ENCODE measurements at regions not wholly inside any gene's neighbourhood (a gene's known extent, or its start where the extent isn't known, plus 50 kb on each side); places are given as distances from the start of the nearest gene placed in this dataset.

- no peak for TF ChIP-seq POLR2A (IDR thresholded peaks at IDR 0.05; ENCODE audit: low read depth, low read length)
- TF ChIP-seq POU2F2 (IDR thresholded peaks at IDR 0.05; ENCODE audit: low read depth, low read length) = no peak
- TF ChIP-seq PAX5 (IDR thresholded peaks at IDR 0.05; ENCODE audit: insufficient read depth, low read length, severe bottlenecking) = no peak
- no peak for TF ChIP-seq TAF1 (IDR thresholded peaks at IDR 0.05; ENCODE audit: low read depth, low read length)
- TF ChIP-seq SPI1 (IDR thresholded peaks at IDR 0.05; ENCODE audit: low read depth, low read length) = no peak
- DNase-seq (ENCODE audit: insufficient read length, low spot score) = no peak
- no peak for FAIRE-seq
These were observed 460.9 kb upstream of the SULF2 start for GRCh38 chr20:48246061-48246790.

- DNase-seq (ENCODE audit: insufficient read length, low spot score) (no peak), FAIRE-seq (no peak)
- TF ChIP-seq POLR2AphosphoS5 (IDR thresholded peaks at IDR 0.05; ENCODE audit: low read depth, low read length) (no peak), PAX5 (IDR thresholded peaks at IDR 0.05; ENCODE audit: insufficient read depth, low read length, severe bottlenecking) (no peak)
These were observed 457.3 kb upstream of the SULF2 start for GRCh38 chr20:48242623-48243022.

DNA sequence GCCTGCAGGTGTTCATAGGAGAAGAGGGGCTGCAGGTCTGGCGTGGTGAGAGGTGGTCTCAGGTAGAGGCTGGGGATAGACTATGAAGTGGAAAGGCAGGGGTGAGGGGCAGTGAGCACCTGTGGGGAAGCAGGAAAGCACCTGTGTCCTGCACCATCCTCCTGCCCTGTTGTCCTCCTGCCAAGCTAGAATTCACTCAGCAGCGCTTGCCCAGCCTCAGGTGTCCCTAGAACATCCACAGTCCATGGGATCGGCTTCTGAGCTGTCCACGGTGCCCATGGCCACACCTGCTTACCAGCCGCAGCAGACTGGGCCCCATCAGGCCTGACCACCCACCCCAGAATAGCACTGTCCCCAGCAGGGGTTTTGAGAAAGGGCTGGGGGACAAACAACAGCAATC lies 456.2 kb upstream of the SULF2 start:
- no peak for TF ChIP-seq PAX5 (IDR thresholded peaks at IDR 0.05; ENCODE audit: insufficient read depth, low read length, severe bottlenecking)
- TF ChIP-seq SPI1 (IDR thresholded peaks at IDR 0.05; ENCODE audit: low read depth, low read length) = no peak
- TF ChIP-seq POLR2A (IDR thresholded peaks at IDR 0.05; ENCODE audit: low read depth, low read length) = no peak
- TF ChIP-seq POU2F2 (IDR thresholded peaks at IDR 0.05; ENCODE audit: low read depth, low read length) = no peak
- TF ChIP-seq TAF1 (IDR thresholded peaks at IDR 0.05; ENCODE audit: low read depth, low read length) = no peak
- no peak for TF ChIP-seq POLR2AphosphoS5 (IDR thresholded peaks at IDR 0.05; ENCODE audit: low read depth, low read length)
- FAIRE-seq = no peak
- no peak for DNase-seq (ENCODE audit: insufficient read length, low spot score)

GRCh38 chr20:48238781-48239180 lies 453.5 kb upstream of the SULF2 start:
- FAIRE-seq = no peak
- no peak for DNase-seq (ENCODE audit: insufficient read length, low spot score)
- TF ChIP-seq SPI1 (IDR thresholded peaks at IDR 0.05; ENCODE audit: low read depth, low read length) = no peak
- no peak for TF ChIP-seq POU2F2 (IDR thresholded peaks at IDR 0.05; ENCODE audit: low read depth, low read length)
- TF ChIP-seq PAX5 (IDR thresholded peaks at IDR 0.05; ENCODE audit: insufficient read depth, low read length, severe bottlenecking) = no peak
- TF ChIP-seq TAF1 (IDR thresholded peaks at IDR 0.05; ENCODE audit: low read depth, low read length) = no peak
- no peak for TF ChIP-seq POLR2A (IDR thresholded peaks at IDR 0.05; ENCODE audit: low read depth, low read length)
- TF ChIP-seq POLR2AphosphoS5 (IDR thresholded peaks at IDR 0.05; ENCODE audit: low read depth, low read length) = no peak

- FAIRE-seq = no peak
- no peak for TF ChIP-seq POLR2A (IDR thresholded peaks at IDR 0.05; ENCODE audit: low read depth, low read length)
- no peak for TF ChIP-seq SPI1 (IDR thresholded peaks at IDR 0.05; ENCODE audit: low read depth, low read length)
- TF ChIP-seq PAX5 (IDR thresholded peaks at IDR 0.05; ENCODE audit: insufficient read depth, low read length, severe bottlenecking) = no peak
- TF ChIP-seq POU2F2 (IDR thresholded peaks at IDR 0.05; ENCODE audit: low read depth, low read length) = no peak
- no peak for TF ChIP-seq TAF1 (IDR thresholded peaks at IDR 0.05; ENCODE audit: low read depth, low read length)
- no peak for TF ChIP-seq POLR2AphosphoS5 (IDR thresholded peaks at IDR 0.05; ENCODE audit: low read depth, low read length)
- DNase-seq (ENCODE audit: insufficient read length, low spot score) = no peak
These were observed 453.0 kb upstream of the SULF2 start for GRCh38 chr20:48238326-48238725.

DNA sequence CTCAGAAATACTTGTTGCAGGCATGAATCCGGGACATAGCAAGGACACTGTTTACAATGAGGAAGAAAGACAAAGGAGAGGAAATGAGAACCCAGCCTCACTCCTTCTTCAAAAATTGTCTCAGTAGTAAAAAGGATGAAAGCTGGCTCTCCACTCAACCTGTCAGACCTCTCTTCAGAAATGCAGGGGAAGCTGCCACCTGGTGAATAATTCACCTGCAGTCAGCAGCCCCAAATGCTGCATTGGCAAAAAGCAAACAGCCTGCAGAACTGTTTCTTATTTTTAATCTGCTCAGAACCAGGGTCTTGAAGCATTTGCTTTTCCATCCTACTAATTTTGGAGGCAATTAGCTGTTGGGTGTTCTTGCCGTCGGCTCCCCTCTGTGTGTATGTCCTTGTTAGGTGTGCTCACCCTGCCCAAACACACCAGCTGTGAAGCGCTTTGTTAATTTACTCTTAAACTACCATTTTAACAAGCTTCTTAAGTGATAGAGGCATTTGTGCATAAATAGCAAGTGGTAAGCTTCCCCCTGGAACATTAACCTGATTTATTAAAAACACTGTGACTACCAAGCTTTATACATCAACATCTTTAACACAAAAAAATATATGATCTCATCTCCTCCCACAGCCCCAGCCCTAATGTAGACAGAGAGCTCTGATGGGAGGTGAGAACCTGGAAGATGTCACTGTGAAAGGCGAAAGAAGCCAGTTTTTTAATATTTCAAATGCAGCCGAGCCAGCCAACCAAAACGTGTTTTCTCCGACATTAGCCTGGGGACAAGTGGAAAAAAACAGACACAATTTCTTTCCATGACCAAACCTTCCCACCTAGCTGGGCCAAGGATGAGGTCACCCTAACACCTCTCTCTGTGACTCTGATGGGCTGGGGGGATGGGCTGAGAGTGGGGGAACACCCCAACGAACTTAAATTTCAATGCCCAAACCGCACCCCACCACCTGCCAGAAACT lies 451.0 kb upstream of the SULF2 start:
- FAIRE-seq = no peak
- no peak for DNase-seq (ENCODE audit: insufficient read length, low spot score)
- TF ChIP-seq POLR2A (IDR thresholded peaks at IDR 0.05; ENCODE audit: low read depth, low read length) = no peak
- TF ChIP-seq TAF1 (IDR thresholded peaks at IDR 0.05; ENCODE audit: low read depth, low read length) = no peak
- TF ChIP-seq POU2F2 (IDR thresholded peaks at IDR 0.05; ENCODE audit: low read depth, low read length) = no peak
- no peak for TF ChIP-seq POLR2AphosphoS5 (IDR thresholded peaks at IDR 0.05; ENCODE audit: low read depth, low read length)
- no peak for TF ChIP-seq SPI1 (IDR thresholded peaks at IDR 0.05; ENCODE audit: low read depth, low read length)
- TF ChIP-seq PAX5 (IDR thresholded peaks at IDR 0.05; ENCODE audit: insufficient read depth, low read length, severe bottlenecking) = no peak

DNA sequence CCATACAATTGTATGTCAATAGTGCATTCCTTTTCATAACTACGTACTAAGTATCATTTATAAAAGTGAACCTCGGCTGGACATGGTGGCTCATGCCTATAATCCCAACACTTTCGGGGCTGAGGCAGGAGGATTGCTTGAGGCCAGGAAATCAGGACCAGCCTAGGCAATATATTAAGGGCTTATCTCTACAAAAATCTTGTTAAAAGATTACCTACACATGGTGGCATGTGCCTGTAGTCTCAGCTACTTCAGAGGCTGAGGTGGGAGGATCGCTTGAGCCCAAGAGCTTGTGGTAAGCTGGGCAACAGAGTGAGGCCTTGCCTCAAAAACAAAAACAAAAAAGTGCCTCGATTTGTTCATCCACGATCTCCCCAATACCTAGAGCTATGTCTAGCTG lies 449.7 kb upstream of the SULF2 start:
- DNase-seq (ENCODE audit: insufficient read length, low spot score) (no peak), FAIRE-seq (no peak)
- TF ChIP-seq POLR2AphosphoS5 (IDR thresholded peaks at IDR 0.05; ENCODE audit: low read depth, low read length) (no peak), POLR2A (IDR thresholded peaks at IDR 0.05; ENCODE audit: low read depth, low read length) (no peak)

- FAIRE-seq = no peak
- no peak for DNase-seq (ENCODE audit: insufficient read length, low spot score)
- TF ChIP-seq SPI1 (IDR thresholded peaks at IDR 0.05; ENCODE audit: low read depth, low read length) (no peak), POLR2A (IDR thresholded peaks at IDR 0.05; ENCODE audit: low read depth, low read length) (no peak), POLR2AphosphoS5 (IDR thresholded peaks at IDR 0.05; ENCODE audit: low read depth, low read length) (no peak), POU2F2 (IDR thresholded peaks at IDR 0.05; ENCODE audit: low read depth, low read length) (no peak), PAX5 (IDR thresholded peaks at IDR 0.05; ENCODE audit: insufficient read depth, low read length, severe bottlenecking) (no peak), TAF1 (IDR thresholded peaks at IDR 0.05; ENCODE audit: low read depth, low read length) (no peak)
These were observed 446.1 kb upstream of the SULF2 start for GRCh38 chr20:48231253-48231930.

GRCh38 chr20:48230216-48230615 lies 444.9 kb upstream of the SULF2 start:
- no peak for TF ChIP-seq POLR2AphosphoS5 (IDR thresholded peaks at IDR 0.05; ENCODE audit: low read depth, low read length)
- TF ChIP-seq TAF1 (IDR thresholded peaks at IDR 0.05; ENCODE audit: low read depth, low read length) = no peak
- no peak for TF ChIP-seq SPI1 (IDR thresholded peaks at IDR 0.05; ENCODE audit: low read depth, low read length)
- TF ChIP-seq POU2F2 (IDR thresholded peaks at IDR 0.05; ENCODE audit: low read depth, low read length) = no peak
- no peak for TF ChIP-seq POLR2A (IDR thresholded peaks at IDR 0.05; ENCODE audit: low read depth, low read length)
- TF ChIP-seq PAX5 (IDR thresholded peaks at IDR 0.05; ENCODE audit: insufficient read depth, low read length, severe bottlenecking) = no peak
- DNase-seq (ENCODE audit: insufficient read length, low spot score) (no peak), FAIRE-seq (no peak)
